Transverse colon (tissue), 4 donors: ENCODE measurements at regions not wholly inside any gene's neighbourhood (a gene's known extent, or its start where the extent isn't known, plus 50 kb on each side); places are given as distances from the start of the nearest gene placed in this dataset.

Experiments
- POLR2A ChIP-seq: fragments of 450-650 bp; IDR thresholded peaks from one replicate; pipeline ENCODE4 v1.6.1; 2016; ENCODE audit warnings: antibody characterized with exemption, mild to moderate bottlenecking, moderate library complexity
- POLR2AphosphoS5 ChIP-seq, 3 donors: sonication (generic); formaldehyde crosslinking; IDR thresholded peaks; one replicate each; pipeline ENCODE4 v1.6.1; 2016; ENCODE audit warnings: antibody characterized with exemption in 3 of 3
- TF ChIP-seq, protein P1 (sequence below), 5 experiments: fragments of 200-600 bp in 3 of 5; fragments of 450-650 bp in 2 of 5; sonication (generic) in 3 of 5; IDR thresholded peaks; 1 replicate in 2 of 5; 2 replicates in 3 of 5; pipeline ENCODE4 v1.5.1; 2016 to 2017; ENCODE audit warnings: antibody characterized with exemption in 5 of 5, inconsistent platforms in 3 of 5, mild to moderate bottlenecking in 2 of 5, moderate library complexity in 1 of 5

DNA sequence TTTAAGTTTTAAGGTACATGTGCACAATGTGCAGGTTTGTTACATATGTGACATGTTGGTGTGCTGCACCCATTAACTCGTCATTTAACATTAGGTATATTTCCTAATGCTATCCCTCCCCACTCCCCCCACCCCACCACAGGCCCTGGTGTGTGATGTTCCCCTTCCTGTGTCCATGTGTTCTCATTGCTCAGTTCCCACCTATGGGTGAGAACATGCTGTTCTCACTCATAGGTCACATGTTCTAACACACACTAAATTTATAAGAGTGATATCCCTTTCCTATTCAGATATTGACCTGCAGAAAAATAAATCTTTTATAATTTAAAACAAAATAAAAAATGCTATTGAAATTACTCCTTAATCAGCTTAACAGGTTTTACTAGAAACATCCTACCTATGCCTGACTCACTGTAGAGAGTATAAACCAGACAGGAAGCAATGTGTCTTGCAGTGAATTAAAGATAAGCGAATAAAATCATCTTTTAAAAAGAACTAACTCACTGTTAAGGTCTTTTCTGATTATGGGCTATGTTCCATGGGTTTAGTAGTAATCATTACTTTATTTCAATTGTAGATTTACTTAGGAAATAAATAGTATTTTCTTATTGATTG, 82.0 kb upstream of the DPH5 start:
- TF ChIP-seq, protein P1, sequence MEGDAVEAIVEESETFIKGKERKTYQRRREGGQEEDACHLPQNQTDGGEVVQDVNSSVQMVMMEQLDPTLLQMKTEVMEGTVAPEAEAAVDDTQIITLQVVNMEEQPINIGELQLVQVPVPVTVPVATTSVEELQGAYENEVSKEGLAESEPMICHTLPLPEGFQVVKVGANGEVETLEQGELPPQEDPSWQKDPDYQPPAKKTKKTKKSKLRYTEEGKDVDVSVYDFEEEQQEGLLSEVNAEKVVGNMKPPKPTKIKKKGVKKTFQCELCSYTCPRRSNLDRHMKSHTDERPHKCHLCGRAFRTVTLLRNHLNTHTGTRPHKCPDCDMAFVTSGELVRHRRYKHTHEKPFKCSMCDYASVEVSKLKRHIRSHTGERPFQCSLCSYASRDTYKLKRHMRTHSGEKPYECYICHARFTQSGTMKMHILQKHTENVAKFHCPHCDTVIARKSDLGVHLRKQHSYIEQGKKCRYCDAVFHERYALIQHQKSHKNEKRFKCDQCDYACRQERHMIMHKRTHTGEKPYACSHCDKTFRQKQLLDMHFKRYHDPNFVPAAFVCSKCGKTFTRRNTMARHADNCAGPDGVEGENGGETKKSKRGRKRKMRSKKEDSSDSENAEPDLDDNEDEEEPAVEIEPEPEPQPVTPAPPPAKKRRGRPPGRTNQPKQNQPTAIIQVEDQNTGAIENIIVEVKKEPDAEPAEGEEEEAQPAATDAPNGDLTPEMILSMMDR (IDR thresholded peaks at IDR 0.05) = no peak
- TF ChIP-seq POLR2A (no peak), POLR2AphosphoS5 (IDR thresholded peaks at IDR 0.05) (no peak)
